ENCODE measurements at regions not wholly inside any gene's neighbourhood (a gene's known extent, or its start where the extent isn't known, plus 50 kb on each side); places are given as distances from the start of the nearest gene placed in this dataset.

DNA sequence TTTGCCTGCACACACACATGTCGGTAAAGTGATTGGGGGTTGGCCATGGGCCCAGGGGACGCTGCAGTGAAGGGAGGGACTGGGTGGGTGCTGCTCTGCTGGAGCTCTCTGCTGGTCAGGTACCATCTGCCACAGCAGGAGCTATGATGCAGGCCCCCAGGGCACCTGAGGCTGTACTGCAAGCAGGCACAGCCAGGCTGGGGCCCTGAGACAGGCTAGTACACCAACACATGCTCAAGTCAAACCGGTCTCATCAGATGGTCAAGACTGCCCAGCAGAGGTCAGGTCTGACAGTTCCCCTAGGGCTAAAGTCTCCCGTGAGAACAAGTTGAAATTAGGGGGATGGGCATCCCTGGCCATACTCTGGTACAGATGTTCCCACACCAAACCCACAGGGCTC is 118.3 kb upstream of the THSD7A start:
- TF ChIP-seq BHLHE40 (IDR thresholded peaks at IDR 0.05; ENCODE audit: borderline replicate concordance), result no peak
- TF ChIP-seq ARNT (IDR thresholded peaks at IDR 0.05), result no peak
- no peak for TF ChIP-seq SP1 (IDR thresholded peaks at IDR 0.05)
- no peak for TF ChIP-seq TARDBP (IDR thresholded peaks at IDR 0.05)
- no peak for TF ChIP-seq ELF4 (IDR thresholded peaks at IDR 0.05)
- TF ChIP-seq CTBP1 (IDR thresholded peaks at IDR 0.05; ENCODE audit: borderline replicate concordance), result no peak

Measured in HEK293T (cell line).